GM12892 (cell line): ENCODE measurements at regions not wholly inside any gene's neighbourhood (a gene's known extent, or its start where the extent isn't known, plus 50 kb on each side); places are given as distances from the start of the nearest gene placed in this dataset.

Experiments used
- POLR2A ChIP-seq: IDR thresholded peaks from 2 replicates; pipeline ENCODE4 v1.6.1; 2011; ENCODE audit warnings: low read depth, low read length, control low read depth
- POLR2AphosphoS5 ChIP-seq: IDR thresholded peaks from 2 replicates; pipeline ENCODE4 v1.6.1; 2011; ENCODE audit warnings: low read depth, low read length, control low read depth

- TF ChIP-seq POLR2A (no peak), POLR2AphosphoS5 (no peak)
Observed at GRCh38 chr5:58403822-58404433, 56.0 kb downstream of the PLK2 start.
